ENCODE measurements at regions not wholly inside any gene's neighbourhood (a gene's known extent, or its start where the extent isn't known, plus 50 kb on each side); places are given as distances from the start of the nearest gene placed in this dataset.
"Not testable (repeated sequence)": the region's sequence is repeated elsewhere in the genome, so short reads cannot be mapped to it uniquely, and the experiment has no call there.

DNA sequence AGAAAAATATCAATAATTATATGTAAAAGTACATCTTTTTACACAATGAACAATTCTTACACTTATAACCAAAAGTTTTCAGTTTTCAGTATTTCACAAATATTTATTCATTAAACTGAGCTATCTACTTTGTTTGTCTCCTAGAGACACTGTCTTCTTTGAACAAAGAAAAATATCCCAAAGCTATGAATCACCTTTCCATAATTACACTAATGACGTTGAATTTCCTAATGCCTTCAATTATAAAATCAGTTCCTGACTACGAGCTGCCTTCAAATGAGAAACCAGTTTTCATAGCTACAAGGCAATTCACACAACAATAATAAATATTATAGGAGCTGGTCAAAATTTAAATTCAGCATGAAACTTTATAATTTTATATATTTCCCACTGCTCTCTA is 201.8 kb upstream of the BRINP3 start:
- TF ChIP-seq, protein P1, sequence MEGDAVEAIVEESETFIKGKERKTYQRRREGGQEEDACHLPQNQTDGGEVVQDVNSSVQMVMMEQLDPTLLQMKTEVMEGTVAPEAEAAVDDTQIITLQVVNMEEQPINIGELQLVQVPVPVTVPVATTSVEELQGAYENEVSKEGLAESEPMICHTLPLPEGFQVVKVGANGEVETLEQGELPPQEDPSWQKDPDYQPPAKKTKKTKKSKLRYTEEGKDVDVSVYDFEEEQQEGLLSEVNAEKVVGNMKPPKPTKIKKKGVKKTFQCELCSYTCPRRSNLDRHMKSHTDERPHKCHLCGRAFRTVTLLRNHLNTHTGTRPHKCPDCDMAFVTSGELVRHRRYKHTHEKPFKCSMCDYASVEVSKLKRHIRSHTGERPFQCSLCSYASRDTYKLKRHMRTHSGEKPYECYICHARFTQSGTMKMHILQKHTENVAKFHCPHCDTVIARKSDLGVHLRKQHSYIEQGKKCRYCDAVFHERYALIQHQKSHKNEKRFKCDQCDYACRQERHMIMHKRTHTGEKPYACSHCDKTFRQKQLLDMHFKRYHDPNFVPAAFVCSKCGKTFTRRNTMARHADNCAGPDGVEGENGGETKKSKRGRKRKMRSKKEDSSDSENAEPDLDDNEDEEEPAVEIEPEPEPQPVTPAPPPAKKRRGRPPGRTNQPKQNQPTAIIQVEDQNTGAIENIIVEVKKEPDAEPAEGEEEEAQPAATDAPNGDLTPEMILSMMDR (IDR thresholded peaks at IDR 0.05; ENCODE audit: borderline replicate concordance, extremely low read depth, low read length, poor library complexity, severe bottlenecking) = no peak
- no peak for TF ChIP-seq EZH2 (IDR thresholded peaks at IDR 0.05; ENCODE audit: borderline replicate concordance, low read depth, low read length, severe bottlenecking)
- Histone ChIP-seq H3K79me2 (ENCODE audit: insufficient read depth, low read length) (no peaks in the 10 kb centered on the region), H3K4me2 (ENCODE audit: insufficient read depth, low read length) (no peak overlapping the region), H3K27me3 (ENCODE audit: insufficient read depth, low read length, poor library complexity) (no peaks in the 10 kb centered on the region), H3K36me3 (ENCODE audit: insufficient read depth, low read length) (no peaks in the 10 kb centered on the region), H3K27ac (ENCODE audit: low read length) (no peak overlapping the region), H3K9me3 (ENCODE audit: insufficient read depth, low read length, severe bottlenecking) (peaks cover 3% of the 10 kb centered on the region), H3K4me1 (ENCODE audit: insufficient read depth, low read length) (no peaks in the 10 kb centered on the region), H4K20me1 (ENCODE audit: insufficient read depth, low read length) (no peaks in the 10 kb centered on the region), H3K9ac (ENCODE audit: low read depth, low read length) (no peak overlapping the region), H3K4me3 (ENCODE audit: low read depth in 1 of 2, low read length in 2 of 2) (no peak overlapping the region), H2AFZ (ENCODE audit: low read depth, low read length) (no peak overlapping the region)
- no peak for DNase-seq
- no peak for ATAC-seq (ENCODE audit: insufficient read depth, low read depth)

GRCh38 chr1:190679983-190680382 is 202.3 kb upstream of the BRINP3 start:
- Histone ChIP-seq H2AFZ (ENCODE audit: low read depth, low read length) (no peak overlapping the region), H3K4me2 (ENCODE audit: insufficient read depth, low read length) (no peak overlapping the region), H4K20me1 (ENCODE audit: insufficient read depth, low read length) (no peaks in the 10 kb centered on the region), H3K79me2 (ENCODE audit: insufficient read depth, low read length) (no peaks in the 10 kb centered on the region), H3K9me3 (ENCODE audit: insufficient read depth, low read length, severe bottlenecking) (no peaks in the 10 kb centered on the region), H3K27ac (ENCODE audit: low read length) (no peak overlapping the region), H3K4me1 (ENCODE audit: insufficient read depth, low read length) (no peaks in the 10 kb centered on the region), H3K9ac (ENCODE audit: low read depth, low read length) (no peak overlapping the region), H3K27me3 (ENCODE audit: insufficient read depth, low read length, poor library complexity) (no peaks in the 10 kb centered on the region), H3K36me3 (ENCODE audit: insufficient read depth, low read length) (no peaks in the 10 kb centered on the region), H3K4me3 (ENCODE audit: low read depth in 1 of 2, low read length in 2 of 2) (no peak overlapping the region)
- DNase-seq (no peak), ATAC-seq (ENCODE audit: insufficient read depth, low read depth) (no peak)
- TF ChIP-seq, protein P1 (IDR thresholded peaks at IDR 0.05; ENCODE audit: borderline replicate concordance, extremely low read depth, low read length, poor library complexity, severe bottlenecking) = no peak
- no peak for TF ChIP-seq EZH2 (IDR thresholded peaks at IDR 0.05; ENCODE audit: borderline replicate concordance, low read depth, low read length, severe bottlenecking)

- DNase-seq = no peak
- TF ChIP-seq, protein P1 (IDR thresholded peaks at IDR 0.05; ENCODE audit: borderline replicate concordance, extremely low read depth, low read length, poor library complexity, severe bottlenecking) = no peak
- TF ChIP-seq EZH2 (IDR thresholded peaks at IDR 0.05; ENCODE audit: borderline replicate concordance, low read depth, low read length, severe bottlenecking) = no peak
- Histone ChIP-seq H3K4me1 (ENCODE audit: insufficient read depth, low read length) (no peaks in the 10 kb centered on the region), H3K9me3 (ENCODE audit: insufficient read depth, low read length, severe bottlenecking) (no peaks in the 10 kb centered on the region), H3K27ac (ENCODE audit: low read length) (no peak overlapping the region), H3K4me3 (ENCODE audit: low read depth in 1 of 2, low read length in 2 of 2) (no peak overlapping the region), H3K4me2 (ENCODE audit: insufficient read depth, low read length) (no peak overlapping the region), H2AFZ (ENCODE audit: low read depth, low read length) (no peak overlapping the region), H3K27me3 (ENCODE audit: insufficient read depth, low read length, poor library complexity) (no peaks in the 10 kb centered on the region), H3K79me2 (ENCODE audit: insufficient read depth, low read length) (no peaks in the 10 kb centered on the region), H3K9ac (ENCODE audit: low read depth, low read length) (no peak overlapping the region), H3K36me3 (ENCODE audit: insufficient read depth, low read length) (no peaks in the 10 kb centered on the region), H4K20me1 (ENCODE audit: insufficient read depth, low read length) (no peaks in the 10 kb centered on the region)
- no peak for ATAC-seq (ENCODE audit: insufficient read depth, low read depth)
Measured at GRCh38 chr1:190685676-190686075, 208.0 kb upstream of the BRINP3 start.

GRCh38 chr1:190688096-190688495 is 210.4 kb upstream of the BRINP3 start:
- H3K27ac ChIP-seq (ENCODE audit: low read length) = no peak overlapping the region
- no peak overlapping the region for H3K4me2 ChIP-seq (ENCODE audit: insufficient read depth, low read length)
- H3K4me1 ChIP-seq (ENCODE audit: insufficient read depth, low read length) = no peaks in the 10 kb centered on the region
- no peak overlapping the region for H3K4me3 ChIP-seq (ENCODE audit: low read depth in 1 of 2, low read length in 2 of 2)
- H3K9me3 ChIP-seq (ENCODE audit: insufficient read depth, low read length, severe bottlenecking) = no peaks in the 10 kb centered on the region
- H3K36me3 ChIP-seq (ENCODE audit: insufficient read depth, low read length) = no peaks in the 10 kb centered on the region
- H3K9ac ChIP-seq (ENCODE audit: low read depth, low read length) = no peak overlapping the region
- no peaks in the 10 kb centered on the region for H3K27me3 ChIP-seq (ENCODE audit: insufficient read depth, low read length, poor library complexity)
- ATAC-seq (ENCODE audit: insufficient read depth, low read depth) = no peak
- TF ChIP-seq, protein P1 (IDR thresholded peaks at IDR 0.05; ENCODE audit: borderline replicate concordance, extremely low read depth, low read length, poor library complexity, severe bottlenecking) = no peak
- TF ChIP-seq EZH2 (IDR thresholded peaks at IDR 0.05; ENCODE audit: borderline replicate concordance, low read depth, low read length, severe bottlenecking) = no peak
- H3K79me2 ChIP-seq (ENCODE audit: insufficient read depth, low read length) = no peaks in the 10 kb centered on the region
- H2AFZ ChIP-seq (ENCODE audit: low read depth, low read length) = no peak overlapping the region
- no peak for DNase-seq
- H4K20me1 ChIP-seq (ENCODE audit: insufficient read depth, low read length) = no peaks in the 10 kb centered on the region

- H3K27ac ChIP-seq (ENCODE audit: low read length); H3K9me3 ChIP-seq (ENCODE audit: insufficient read depth, low read length, severe bottlenecking); H3K9ac ChIP-seq (ENCODE audit: low read depth, low read length); H3K27me3 ChIP-seq (ENCODE audit: insufficient read depth, low read length, poor library complexity); H4K20me1 ChIP-seq (ENCODE audit: insufficient read depth, low read length); DNase-seq; H3K4me2 ChIP-seq (ENCODE audit: insufficient read depth, low read length); H2AFZ ChIP-seq (ENCODE audit: low read depth, low read length); ATAC-seq (ENCODE audit: insufficient read depth, low read depth); H3K36me3 ChIP-seq (ENCODE audit: insufficient read depth, low read length); H3K4me1 ChIP-seq (ENCODE audit: insufficient read depth, low read length); H3K4me3 ChIP-seq (ENCODE audit: low read depth in 1 of 2, low read length in 2 of 2); H3K79me2 ChIP-seq (ENCODE audit: insufficient read depth, low read length): not testable (repeated sequence)
Measured at GRCh38 chr1:190698488-190698887, 220.8 kb upstream of the BRINP3 start.
